ENCODE measurements at regions not wholly inside any gene's neighbourhood (a gene's known extent, or its start where the extent isn't known, plus 50 kb on each side); places are given as distances from the start of the nearest gene placed in this dataset.
A peak's percentile ranks its signal among the peaks of the same experiment; 100 is the strongest.

DNA sequence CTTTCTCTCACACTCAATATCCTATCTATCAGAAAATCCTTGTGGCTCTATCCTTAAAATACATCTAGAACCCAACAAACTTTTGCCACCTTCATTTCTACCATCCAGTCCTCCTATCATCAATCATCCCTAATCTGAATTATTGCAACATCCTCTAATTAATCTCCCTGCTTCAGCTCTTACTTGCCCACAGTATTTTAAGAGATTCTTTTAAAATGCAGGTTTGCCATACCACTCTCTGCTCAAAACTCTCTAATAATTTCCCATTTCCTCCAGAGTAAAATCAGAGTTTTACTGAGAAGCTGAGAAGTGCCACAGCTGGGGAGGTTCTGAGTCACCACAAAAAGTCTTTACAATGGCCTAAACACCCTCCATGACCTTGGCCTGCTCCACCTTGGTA is 234.3 kb upstream of the ZPLD1 start:
- ATAC-seq: no peak
- CTCF ChIA-PET: no interaction called here
- no peaks in the 10 kb centered on the region for H3K4me1 Mint-ChIP-seq (ENCODE audit: low read depth)
- no peaks in the 10 kb centered on the region for H3K9me3 Mint-ChIP-seq
- H3K27ac Mint-ChIP-seq: no peak overlapping the region
- no peaks in the 10 kb centered on the region for H3K36me3 Mint-ChIP-seq (ENCODE audit: low read depth)
- TF ChIP-seq CTCF (IDR thresholded peaks at IDR 0.05): no peak
- POLR2A ChIA-PET: no interaction called here
- no peak overlapping the region for H3K4me3 Mint-ChIP-seq
- intact Hi-C loops (cut with micrococcal nuclease): no loop called here
- no peaks in the 10 kb centered on the region for H3K27me3 Mint-ChIP-seq
- DNase-seq: peak; percentile 25

GRCh38 chr3:102205647-102206046 is 229.2 kb upstream of the ZPLD1 start:
- CTCF ChIA-PET: no interaction called here
- TF ChIP-seq CTCF (IDR thresholded peaks at IDR 0.05): no peak
- Mint-ChIP-seq H3K9me3 (peaks cover 5% of the 10 kb centered on the region), H3K4me3 (no peak overlapping the region), H3K27me3 (peaks cover 1% of the 10 kb centered on the region), H3K27ac (no peak overlapping the region), H3K36me3 (ENCODE audit: low read depth) (peaks cover 1% of the 10 kb centered on the region), H3K4me1 (ENCODE audit: low read depth) (no peaks in the 10 kb centered on the region)
- intact Hi-C loops (cut with micrococcal nuclease): no loop called here
- ATAC-seq (no peak), DNase-seq (no peak)
- POLR2A ChIA-PET: interaction anchor here (0.6 kb wide), 1 partner anchor 20 kb away, joined by 3 read pairs; no protein-coding TSS in a partner anchor

GRCh38 chr3:102206511-102207031 is 228.2 kb upstream of the ZPLD1 start:
- no peak for DNase-seq
- H3K27me3 Mint-ChIP-seq: peaks cover 1% of the 10 kb centered on the region
- CTCF ChIA-PET: no interaction called here

DNA sequence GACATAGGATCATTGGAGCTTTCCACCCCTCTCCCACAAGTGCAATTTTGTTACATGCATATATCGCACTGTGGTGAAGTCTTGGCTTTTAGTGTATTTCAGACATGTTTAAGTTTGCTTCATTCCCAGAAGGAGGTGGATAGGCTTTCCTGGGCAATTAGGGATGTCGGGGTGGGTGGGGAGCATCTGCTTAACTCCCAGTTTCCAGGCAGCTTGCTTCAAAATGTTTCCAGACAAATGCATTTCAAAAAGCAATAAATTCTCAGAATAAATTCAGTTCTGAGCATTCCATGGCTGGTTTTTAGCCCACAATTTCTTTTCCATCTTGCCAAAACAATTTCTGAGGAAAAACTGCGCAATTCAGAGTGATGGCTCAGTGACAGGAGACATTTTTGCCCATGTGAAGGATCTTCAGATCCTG is 227.7 kb upstream of the ZPLD1 start:
- Mint-ChIP-seq H3K4me1 (ENCODE audit: low read depth) (no peaks in the 10 kb centered on the region), H3K36me3 (ENCODE audit: low read depth) (peaks cover 1% of the 10 kb centered on the region), H3K27me3 (peaks cover 1% of the 10 kb centered on the region), H3K9me3 (peaks cover 5% of the 10 kb centered on the region), H3K4me3 (no peak overlapping the region), H3K27ac (no peak overlapping the region)
- intact Hi-C loops (cut with micrococcal nuclease): no loop called here
- ChIA-PET POLR2A (interaction anchor here (1.0 kb wide), 1 partner anchor 11 kb away, joined by 3 read pairs; no protein-coding TSS in a partner anchor), CTCF (interaction anchor here (1.0 kb wide), 1 partner anchor 22 kb away, joined by 5 read pairs; no protein-coding TSS in a partner anchor)
- DNase-seq: no peak
- no peak for TF ChIP-seq CTCF (IDR thresholded peaks at IDR 0.05)
- ATAC-seq: no peak

More at GRCh38 chr3:102206511-102207031, 228.2 kb upstream of the ZPLD1 start:
- Mint-ChIP-seq H3K36me3 (ENCODE audit: low read depth) (peaks cover 1% of the 10 kb centered on the region), H3K27ac (no peak overlapping the region), H3K4me3 (no peak overlapping the region), H3K9me3 (peaks cover 5% of the 10 kb centered on the region), H3K4me1 (ENCODE audit: low read depth) (no peaks in the 10 kb centered on the region)
- intact Hi-C loops (cut with micrococcal nuclease): no loop called here
- ATAC-seq: no peak
- no peak for TF ChIP-seq CTCF (IDR thresholded peaks at IDR 0.05)
- POLR2A ChIA-PET: interaction anchor here (0.6 kb wide), 1 partner anchor 19 kb away, joined by 3 read pairs; no protein-coding TSS in a partner anchor

GRCh38 chr3:102215166-102215565 is 219.6 kb upstream of the ZPLD1 start:
- Mint-ChIP-seq H3K9me3 (peaks cover 3% of the 10 kb centered on the region), H3K27ac (no peak overlapping the region), H3K4me1 (ENCODE audit: low read depth) (no peaks in the 10 kb centered on the region), H3K4me3 (no peak overlapping the region), H3K27me3 (no peaks in the 10 kb centered on the region), H3K36me3 (ENCODE audit: low read depth) (no peaks in the 10 kb centered on the region)
- TF ChIP-seq CTCF (IDR thresholded peaks at IDR 0.05): no peak
- intact Hi-C loops (cut with micrococcal nuclease): no loop called here
- ChIA-PET POLR2A (no interaction called here), CTCF (interaction anchor here (1.5 kb wide), 1 partner anchor 10 kb away, joined by 5 read pairs; no protein-coding TSS in a partner anchor)
- no peak for ATAC-seq
- no peak for DNase-seq

Measured in activated CD8-positive, alpha-beta T cell treated with anti-CD3 and anti-CD28 coated beads for 36 hours (primary cell).